NCI-H2107 treated with DMSO at 0.1 percent for 48 hours (cell line): ENCODE measurements at regions not wholly inside any gene's neighbourhood (a gene's known extent, or its start where the extent isn't known, plus 50 kb on each side); places are given as distances from the start of the nearest gene placed in this dataset.
"Not testable (repeated sequence)": the region's sequence is repeated elsewhere in the genome, so short reads cannot be mapped to it uniquely, and the experiment has no call there.

Experiments used
- DNase-seq: peaks from one replicate; lab custom pipeline; 2025; ENCODE audit not compliant: unreplicated experiment; lab: John Stamatoyannopoulos, UW

DNA sequence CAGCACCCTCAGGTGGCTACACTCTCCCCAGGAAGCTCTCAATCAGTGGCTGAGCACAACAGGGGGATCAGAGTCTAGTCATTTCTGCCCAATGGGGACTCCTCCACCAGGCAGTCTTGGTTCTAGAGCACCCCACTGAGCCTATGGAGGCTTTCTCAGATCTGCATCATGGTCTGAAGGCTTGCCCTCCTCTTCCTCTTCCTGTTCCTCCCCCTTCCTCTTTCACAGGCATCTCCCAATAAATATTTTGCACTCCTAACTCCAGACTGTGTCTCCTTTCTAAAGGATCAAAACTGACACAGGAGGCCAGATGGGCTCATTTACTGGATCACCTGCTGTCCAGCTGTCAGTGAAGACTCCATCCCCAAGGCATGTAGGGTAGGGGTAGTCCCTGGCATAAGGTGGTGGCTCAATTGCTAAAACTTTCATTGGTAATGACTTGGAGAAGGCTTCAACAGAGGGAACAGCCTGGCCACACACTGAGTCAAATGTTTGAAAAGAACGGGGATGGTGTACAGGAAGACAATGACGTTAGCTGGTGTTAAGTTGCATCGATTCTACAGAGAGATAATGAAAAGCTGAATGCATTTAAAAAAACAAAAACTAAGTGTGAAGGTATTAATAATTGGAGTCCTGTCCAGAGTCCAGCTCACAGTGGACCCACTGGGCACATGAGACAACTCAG is 84.2 kb upstream of the SLC2A1 start:
- DNase-seq, result no peak

DNA sequence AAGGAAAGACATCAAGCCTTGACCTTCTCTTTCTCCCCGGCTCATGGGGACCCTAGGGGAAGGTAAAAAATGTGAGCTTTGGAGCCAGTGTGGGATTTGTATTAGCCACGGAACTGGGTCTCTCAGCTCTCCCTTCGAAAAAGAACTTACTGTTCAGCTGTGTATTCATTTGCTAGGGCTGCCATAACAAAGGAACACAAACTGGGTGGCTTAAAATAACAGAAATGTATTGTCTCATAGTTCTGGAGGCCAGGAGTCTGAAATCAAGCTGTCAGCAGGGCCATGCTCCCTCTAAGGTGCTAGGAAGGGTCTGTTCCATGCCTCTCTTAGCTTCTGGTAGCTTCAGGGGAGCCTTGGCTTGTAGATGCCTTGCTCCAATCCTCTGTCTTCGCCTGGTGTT is 83.5 kb upstream of the SLC2A1 start:
- no peak for DNase-seq

DNA sequence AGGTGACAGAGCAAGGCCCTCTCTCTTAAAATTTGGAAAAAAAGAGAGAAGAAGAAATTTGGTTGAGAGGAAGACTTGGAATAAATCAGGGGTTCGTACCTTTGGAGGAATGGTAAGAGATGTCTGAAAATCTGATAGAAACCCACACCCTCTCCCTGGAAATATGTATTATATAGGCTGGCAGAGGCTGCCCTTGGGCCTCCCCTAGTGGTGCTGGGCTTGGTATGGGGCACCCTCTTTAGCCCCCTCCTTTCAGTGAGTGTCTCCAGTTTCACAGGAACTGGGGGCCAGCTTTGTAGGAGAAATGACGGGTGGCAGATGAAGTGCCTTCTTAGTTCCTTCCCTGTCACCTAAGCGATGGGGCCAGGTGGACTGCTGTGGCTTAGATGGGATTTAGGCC is 82.9 kb upstream of the SLC2A1 start:
- DNase-seq, result no peak

GRCh38 chr1:43039228-43040055 is 80.8 kb upstream of the SLC2A1 start:
- DNase-seq, result no peak

DNA sequence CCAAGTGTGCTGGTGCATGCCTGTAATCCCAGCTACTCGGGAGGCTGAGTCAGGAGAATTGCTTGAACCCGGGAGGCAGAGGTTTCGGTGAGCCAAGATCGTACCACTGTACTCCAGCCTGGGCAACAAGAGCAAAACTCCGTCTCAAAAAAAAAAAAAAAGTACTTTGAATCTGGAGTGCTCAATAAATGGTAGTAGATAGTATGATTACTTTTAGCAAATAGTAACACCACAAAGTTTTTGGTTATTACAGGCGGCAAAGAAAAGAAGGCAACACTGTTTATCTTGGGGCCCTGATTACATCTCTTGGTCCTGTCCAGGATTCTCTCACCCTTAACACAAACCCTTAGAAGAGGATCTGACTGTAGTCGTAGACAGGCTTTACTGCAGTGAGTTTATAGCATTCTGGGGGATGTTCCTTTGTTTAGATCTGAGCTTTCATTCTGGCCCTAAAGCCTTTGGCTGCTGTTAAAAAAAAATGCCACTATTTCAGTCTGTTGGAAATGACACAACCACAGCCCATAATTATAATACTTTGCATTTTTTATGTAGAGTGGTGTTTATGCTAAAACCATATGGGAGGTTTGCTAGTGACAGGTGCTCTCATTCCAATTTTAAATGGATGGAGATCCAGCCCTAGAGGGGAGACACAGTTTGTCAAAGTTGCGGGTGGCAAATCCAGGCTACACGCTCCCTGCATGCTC is 79.7 kb upstream of the SLC2A1 start:
- DNase-seq, result no peak

DNA sequence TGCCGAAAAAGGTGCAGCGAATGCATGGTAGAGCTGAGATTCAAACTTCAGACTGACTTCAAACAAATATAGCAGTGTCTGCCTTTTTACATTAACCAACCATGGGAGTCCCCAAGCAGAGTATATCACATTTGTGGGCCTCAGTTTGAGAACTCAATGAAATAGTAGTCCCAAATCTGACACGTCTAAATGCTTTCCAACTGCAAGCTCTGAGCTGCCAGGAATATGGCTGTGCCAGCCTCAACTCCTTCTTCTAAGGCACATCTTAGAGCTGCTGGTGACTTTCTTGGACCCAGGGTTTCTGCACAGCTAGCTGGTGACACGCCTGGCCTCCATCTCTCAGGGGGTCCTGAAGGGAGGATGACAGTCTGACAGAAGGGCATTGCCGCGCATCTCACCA is 78.8 kb upstream of the SLC2A1 start:
- DNase-seq, result no peak

- no peak for DNase-seq
Measured at GRCh38 chr1:43036932-43037331, 78.3 kb upstream of the SLC2A1 start.

- no peak for DNase-seq
Measured at GRCh38 chr1:43035821-43036741, 77.4 kb upstream of the SLC2A1 start.

GRCh38 chr1:43034778-43035177 is 76.1 kb upstream of the SLC2A1 start:
- DNase-seq, result no peak

- DNase-seq, result no peak
Measured at GRCh38 chr1:43034195-43034658, 75.6 kb upstream of the SLC2A1 start.

DNA sequence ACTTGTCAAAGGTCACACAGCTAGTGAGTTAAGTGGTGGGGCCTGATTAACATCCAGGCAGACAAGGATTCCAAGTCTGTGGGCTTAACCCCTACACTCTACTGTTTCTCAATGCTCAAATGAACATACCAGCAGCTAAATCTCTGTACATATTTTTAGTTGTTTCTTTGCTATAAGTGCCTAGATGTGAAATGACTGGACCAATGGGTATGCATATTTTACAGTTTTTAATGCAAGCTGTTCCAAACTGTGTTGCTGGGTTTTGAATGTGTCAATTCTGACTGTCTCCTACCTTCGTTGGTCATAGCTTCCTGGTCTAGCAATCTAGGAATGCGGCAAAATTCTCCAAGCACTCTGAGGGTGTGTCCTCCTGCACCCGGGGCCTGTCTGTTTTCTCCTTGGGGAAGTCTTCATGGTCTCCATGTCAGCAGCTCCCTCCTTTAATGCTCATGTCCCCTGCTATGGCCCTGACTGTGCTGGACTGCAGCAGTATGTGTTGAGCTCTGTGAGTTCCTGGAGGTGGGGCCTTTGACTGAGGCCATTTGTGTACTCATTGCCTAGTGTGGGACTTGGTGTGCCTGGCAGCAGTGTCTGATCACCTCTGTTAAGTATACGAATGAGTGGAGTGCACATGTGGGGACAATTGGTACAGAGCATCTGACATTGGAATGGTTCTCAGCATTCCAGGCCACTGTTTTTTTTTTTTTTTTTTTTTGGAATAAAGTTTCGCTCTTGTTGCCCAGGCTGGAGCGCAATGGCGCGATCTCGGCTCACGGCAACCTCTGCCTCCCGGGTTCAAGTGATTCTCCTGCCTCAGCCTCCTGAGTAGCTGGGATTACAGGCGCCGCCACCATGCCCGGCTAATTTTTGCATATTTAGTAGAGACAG is 72.9 kb upstream of the SLC2A1 start:
- no peak for DNase-seq

DNA sequence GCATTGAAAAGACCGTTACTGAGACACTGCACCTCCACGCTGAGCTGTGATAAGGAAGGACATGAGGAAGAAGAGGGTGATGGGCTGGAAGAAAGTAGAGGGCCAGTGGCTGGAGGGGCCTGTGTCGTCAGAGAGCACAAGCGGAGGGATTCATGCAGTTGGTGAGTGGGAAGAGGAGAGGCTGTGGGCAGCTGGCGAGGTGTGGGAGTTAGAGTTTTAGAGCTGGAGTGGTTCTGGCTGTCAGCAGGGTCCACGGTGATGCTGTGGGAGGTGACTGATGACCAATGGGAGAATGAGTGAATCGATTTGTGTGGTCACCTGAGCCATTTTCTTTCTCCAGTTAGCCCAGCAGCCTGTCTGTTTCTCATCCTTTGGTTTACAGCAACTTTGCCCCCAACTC is 66.2 kb upstream of the SLC2A1 start:
- no peak for DNase-seq

DNA sequence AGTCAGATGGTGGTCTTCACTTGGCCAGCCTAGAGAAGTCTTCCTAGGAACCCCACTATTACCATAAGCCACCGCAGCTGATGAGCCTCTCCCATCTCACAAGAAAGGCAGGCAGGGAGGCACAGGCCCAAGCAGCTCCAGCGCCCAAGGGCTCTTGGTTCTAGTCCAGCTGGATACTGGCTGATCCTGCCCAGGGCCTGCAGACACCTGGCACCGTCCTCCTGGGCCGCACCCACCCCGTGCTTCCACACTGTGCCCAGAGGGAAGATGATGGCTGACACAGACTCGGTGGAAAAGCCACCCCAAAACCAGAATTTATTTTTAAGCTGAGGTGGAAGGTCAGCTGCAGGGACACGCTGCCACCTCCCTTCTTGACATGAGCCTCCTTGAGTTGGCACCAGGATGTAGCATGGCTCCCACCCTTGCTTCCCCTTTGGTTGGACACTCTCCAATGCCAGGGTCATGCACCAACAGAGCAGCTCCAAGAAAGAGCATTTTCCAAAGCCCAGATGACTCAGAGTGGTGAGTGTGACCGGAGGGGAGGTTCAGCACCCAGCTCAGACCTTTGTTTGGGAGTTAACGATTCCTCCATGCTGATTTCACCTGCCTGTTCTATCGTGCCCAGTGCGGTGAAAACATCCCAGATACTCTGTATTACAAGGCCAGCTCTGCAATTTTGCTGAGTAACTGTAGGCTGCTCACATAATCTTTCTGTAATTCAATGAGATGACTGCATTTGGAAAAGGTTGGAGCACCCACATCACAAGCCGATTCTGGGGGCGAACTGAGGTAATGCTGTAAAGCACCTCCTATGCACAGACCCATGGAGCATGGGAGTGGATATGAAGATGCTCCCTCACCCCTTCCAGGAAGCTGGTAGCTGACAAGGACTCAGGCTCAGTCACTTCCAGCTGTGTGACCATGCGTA is 63.1 kb upstream of the SLC2A1 start:
- DNase-seq, result no peak

DNA sequence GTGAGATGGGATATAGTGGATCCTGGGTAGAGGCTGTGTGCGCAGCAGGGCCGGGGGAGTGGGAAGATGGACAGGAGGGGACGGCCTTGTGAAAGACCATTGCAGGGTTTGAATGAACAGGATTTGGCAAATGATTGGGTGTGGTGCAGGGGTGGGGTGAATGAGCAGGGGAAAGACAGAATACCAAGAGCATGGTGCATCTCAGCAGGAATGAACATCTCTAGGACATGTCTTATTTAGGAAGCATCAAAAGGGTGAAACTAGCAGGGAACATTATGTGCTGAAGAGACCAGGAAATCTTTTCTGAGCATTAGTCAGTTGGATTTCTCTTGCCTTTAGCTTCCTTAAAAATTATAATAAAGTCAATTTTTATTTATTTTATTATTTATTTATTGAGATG is 60.6 kb upstream of the SLC2A1 start:
- no peak for DNase-seq

DNA sequence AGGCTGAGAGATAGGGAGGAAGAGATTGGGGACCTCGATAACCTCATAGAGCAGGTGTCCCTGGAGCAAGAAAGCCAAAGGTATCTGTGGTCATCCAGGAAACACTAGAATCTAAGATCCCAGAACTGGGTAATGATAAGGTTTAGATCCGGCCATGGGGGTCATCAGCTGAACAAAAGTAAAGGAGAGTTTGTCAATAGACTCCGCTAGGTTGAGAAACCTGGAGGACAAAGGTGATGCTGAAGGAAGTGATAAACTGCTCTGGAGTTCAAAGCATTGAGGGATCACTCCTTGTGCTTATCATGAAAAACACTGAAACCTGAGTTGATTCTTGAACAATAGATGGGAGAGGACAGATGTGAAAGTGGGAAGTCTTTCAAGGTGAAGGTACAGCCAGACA is 59.5 kb upstream of the SLC2A1 start:
- DNase-seq, result no peak

- DNase-seq, result no peak
Measured at GRCh38 chr1:43015269-43015668, 56.6 kb upstream of the SLC2A1 start.

DNA sequence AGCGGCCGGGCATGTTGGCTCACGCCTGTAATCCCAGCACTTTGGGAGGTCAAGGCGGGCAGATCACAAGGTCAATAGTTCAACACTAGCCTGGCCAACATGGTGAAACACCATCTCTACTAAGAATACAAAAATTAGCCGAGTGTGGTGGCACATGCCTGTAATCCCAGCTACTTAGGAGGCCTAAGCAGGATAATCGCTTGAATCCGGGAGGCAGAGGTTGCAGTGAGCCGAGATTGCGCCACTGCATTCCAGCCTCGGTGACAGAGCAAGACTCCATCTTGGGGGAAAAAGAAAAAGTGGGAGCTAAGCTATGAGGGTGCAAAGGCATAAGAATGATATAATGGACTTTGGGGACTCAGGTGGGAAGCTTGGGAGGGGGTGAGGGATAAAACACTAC is 55.9 kb upstream of the SLC2A1 start:
- not testable (repeated sequence) for DNase-seq

GRCh38 chr1:43011020-43011419 is 52.4 kb upstream of the SLC2A1 start:
- DNase-seq, result no peak

GRCh38 chr1:43009274-43009673 is 50.6 kb upstream of the SLC2A1 start:
- no peak for DNase-seq
